Mammary epithelial cell (primary cell): ENCODE measurements at regions not wholly inside any gene's neighbourhood (a gene's known extent, or its start where the extent isn't known, plus 50 kb on each side); places are given as distances from the start of the nearest gene placed in this dataset.

Source experiments
- CTCF ChIP-seq, 2 donors: IDR thresholded peaks in 1 of 2; conservative IDR thresholded peaks in 1 of 2; 2 replicates each; pipeline ENCODE4 v1.5.1; 2011 to 2012; ENCODE audit warnings: inconsistent platforms in 2 of 2, low read length in 2 of 2, mild to moderate bottlenecking in 2 of 2, control low read depth in 1 of 2, low read depth in 1 of 2; ENCODE audit not compliant: insufficient read depth in 1 of 2; ENCODE audit errors: extremely low read depth in 1 of 2
- EZH2 ChIP-seq: IDR thresholded peaks from 2 replicates; pipeline ENCODE4 v1.6.1; 2012; ENCODE audit warnings: low read length, inconsistent platforms, borderline replicate concordance

DNA sequence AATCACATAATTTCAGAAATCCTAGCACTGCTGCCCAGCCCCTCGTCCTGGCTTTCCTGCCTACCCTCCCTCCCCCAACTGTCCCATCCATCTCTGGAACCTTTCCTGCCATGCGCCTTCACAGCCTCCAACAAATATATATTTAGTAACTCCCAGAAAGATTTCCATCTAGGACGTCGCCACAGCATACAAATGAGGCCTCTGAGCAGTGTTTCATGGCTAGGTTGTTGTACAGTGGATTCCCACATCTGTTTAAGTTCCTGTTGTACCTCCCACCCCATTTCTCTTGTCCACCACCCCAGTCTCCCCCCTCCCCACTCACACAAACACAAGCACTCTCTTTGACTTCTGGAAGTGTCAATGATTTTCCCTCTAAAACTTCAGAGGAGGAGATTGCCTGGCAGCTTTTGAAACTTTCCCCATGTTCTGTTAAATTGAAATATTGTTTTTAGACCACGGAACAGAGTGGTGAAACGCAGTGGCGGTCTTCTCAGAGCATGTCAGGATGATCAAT is 280.3 kb upstream of the RORA start:
- TF ChIP-seq CTCF (conservative IDR thresholded peaks at IDR 0.05 in 1 of 2, IDR thresholded peaks at IDR 0.05 in 1 of 2; ENCODE audit: extremely low read depth in 1 of 2, insufficient read depth in 1 of 2, low read depth in 1 of 2, low read length in 2 of 2) (no peak), EZH2 (no peak)
